ENCODE measurements at regions not wholly inside any gene's neighbourhood (a gene's known extent, or its start where the extent isn't known, plus 50 kb on each side); places are given as distances from the start of the nearest gene placed in this dataset.

GRCh38 chr10:50936335-50936734 lies 50.9 kb upstream of the A1CF start:
- H3K4me1 ChIP-seq, result no peaks in the 10 kb centered on the region
- DNase-seq, result no peak
- no peaks in the 10 kb centered on the region for H3K36me3 ChIP-seq
- TF ChIP-seq CTCF (IDR thresholded peaks at IDR 0.05; ENCODE audit: low read depth, low read length), result no peak
- no peaks in the 10 kb centered on the region for H3K27me3 ChIP-seq
- no peaks in the 10 kb centered on the region for H3K9me3 ChIP-seq
- no peak overlapping the region for H3K4me3 ChIP-seq (ENCODE audit: low read depth, low read length)

- Histone ChIP-seq H3K4me1 (no peaks in the 10 kb centered on the region), H3K4me3 (ENCODE audit: low read depth, low read length) (no peak overlapping the region), H3K9me3 (no peaks in the 10 kb centered on the region), H3K36me3 (no peaks in the 10 kb centered on the region), H3K27me3 (no peaks in the 10 kb centered on the region)
- peak; percentile 49 for TF ChIP-seq CTCF (IDR thresholded peaks at IDR 0.05; ENCODE audit: low read depth, low read length)
- no peak for DNase-seq
Measured at GRCh38 chr10:50937230-50937907, 51.9 kb upstream of the A1CF start.

GRCh38 chr10:50941629-50942028 lies 56.2 kb upstream of the A1CF start:
- H3K27me3 ChIP-seq, result no peaks in the 10 kb centered on the region
- no peak for TF ChIP-seq CTCF (IDR thresholded peaks at IDR 0.05; ENCODE audit: low read depth, low read length)
- H3K36me3 ChIP-seq, result no peaks in the 10 kb centered on the region
- H3K4me3 ChIP-seq (ENCODE audit: low read depth, low read length), result no peak overlapping the region
- DNase-seq, result no peak
- no peaks in the 10 kb centered on the region for H3K9me3 ChIP-seq
- no peaks in the 10 kb centered on the region for H3K4me1 ChIP-seq

GRCh38 chr10:50946991-50947781 lies 61.8 kb upstream of the A1CF start:
- no peak for TF ChIP-seq CTCF (IDR thresholded peaks at IDR 0.05; ENCODE audit: low read depth, low read length)
- no peak for DNase-seq
- H3K36me3 ChIP-seq, result no peaks in the 10 kb centered on the region
- no peak overlapping the region for H3K4me3 ChIP-seq (ENCODE audit: low read depth, low read length)
- no peaks in the 10 kb centered on the region for H3K4me1 ChIP-seq
- no peaks in the 10 kb centered on the region for H3K27me3 ChIP-seq
- H3K9me3 ChIP-seq, result no peaks in the 10 kb centered on the region

- Histone ChIP-seq H3K27me3 (no peaks in the 10 kb centered on the region), H3K9me3 (no peaks in the 10 kb centered on the region), H3K4me3 (ENCODE audit: low read depth, low read length) (no peak overlapping the region), H3K36me3 (no peaks in the 10 kb centered on the region), H3K4me1 (no peaks in the 10 kb centered on the region)
- TF ChIP-seq CTCF (IDR thresholded peaks at IDR 0.05; ENCODE audit: low read depth, low read length), result no peak
- no peak for DNase-seq
Measured at GRCh38 chr10:50951365-50951764, 65.9 kb upstream of the A1CF start.

- Histone ChIP-seq H3K9me3 (no peaks in the 10 kb centered on the region), H3K36me3 (no peaks in the 10 kb centered on the region), H3K4me3 (ENCODE audit: low read depth, low read length) (no peak overlapping the region), H3K27me3 (no peaks in the 10 kb centered on the region), H3K4me1 (no peaks in the 10 kb centered on the region)
- TF ChIP-seq CTCF (IDR thresholded peaks at IDR 0.05; ENCODE audit: low read depth, low read length), result no peak
- no peak for DNase-seq
Measured at GRCh38 chr10:50961297-50961696, 75.9 kb upstream of the A1CF start.

Measured in BE2C (cell line).